ENCODE measurements at regions not wholly inside any gene's neighbourhood (a gene's known extent, or its start where the extent isn't known, plus 50 kb on each side); places are given as distances from the start of the nearest gene placed in this dataset.

DNA sequence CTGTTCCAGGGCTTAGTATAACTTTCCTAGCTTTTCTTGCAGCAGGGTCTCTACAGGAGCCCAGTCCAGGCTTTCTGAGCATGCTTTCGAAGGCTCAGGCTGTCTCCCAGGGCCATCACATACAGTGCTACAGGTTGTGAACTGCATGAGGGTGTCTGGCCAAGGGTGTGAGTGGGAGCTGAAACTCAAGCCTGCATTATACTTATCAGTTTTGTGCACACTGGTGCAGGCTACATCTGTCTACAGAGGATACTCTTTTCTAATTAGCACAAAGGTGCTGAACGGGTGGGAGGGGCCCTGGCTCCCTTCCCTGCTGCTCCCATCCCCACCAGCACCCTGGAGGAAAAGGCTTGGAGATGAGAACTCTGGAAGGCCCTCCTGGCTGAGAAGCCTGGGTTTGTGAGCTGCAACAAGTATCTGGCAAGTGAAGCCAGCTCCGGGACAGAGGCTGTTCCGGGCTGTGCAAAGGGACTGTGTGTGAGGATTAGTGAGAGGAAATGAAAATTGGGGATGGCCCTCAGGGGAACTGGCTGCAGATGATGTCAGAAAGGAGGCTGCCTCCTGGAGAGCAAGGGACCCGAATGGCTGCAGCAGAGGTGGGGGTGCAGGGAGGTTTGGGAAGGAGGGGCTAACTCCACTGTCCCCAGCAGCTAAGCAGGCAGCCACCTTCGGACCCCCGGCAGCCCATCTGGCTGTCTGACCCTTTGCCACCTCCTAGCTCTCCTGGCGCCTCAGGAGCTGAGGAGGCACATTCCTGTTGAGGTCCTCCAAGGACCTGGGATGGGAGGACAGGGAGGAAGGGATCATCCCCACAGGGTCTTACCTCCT, 68.5 kb downstream of the EFNB1 start:
- intact Hi-C loops (cut with micrococcal nuclease) = no loop called here

DNA sequence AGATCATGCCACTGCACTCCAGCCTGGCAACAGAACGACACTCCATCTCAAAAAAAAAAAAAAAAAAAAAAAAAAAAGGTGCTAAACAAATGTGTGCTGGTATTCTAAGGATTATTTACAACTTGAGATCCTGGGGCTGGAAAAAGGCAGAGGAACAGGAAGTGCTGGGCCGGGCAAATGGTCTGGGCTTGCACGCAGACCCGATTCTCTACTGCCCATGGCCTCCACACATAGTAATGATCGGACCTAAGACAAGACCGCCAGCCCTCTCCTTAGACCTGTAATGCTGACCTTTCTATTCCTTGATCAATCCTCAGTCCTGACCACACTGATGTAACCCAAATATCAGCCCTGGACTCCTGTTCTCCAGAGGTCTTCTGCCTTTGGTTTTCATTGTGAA, 67.8 kb downstream of the EFNB1 start:
- intact Hi-C loops (cut with micrococcal nuclease) = no loop called here

DNA sequence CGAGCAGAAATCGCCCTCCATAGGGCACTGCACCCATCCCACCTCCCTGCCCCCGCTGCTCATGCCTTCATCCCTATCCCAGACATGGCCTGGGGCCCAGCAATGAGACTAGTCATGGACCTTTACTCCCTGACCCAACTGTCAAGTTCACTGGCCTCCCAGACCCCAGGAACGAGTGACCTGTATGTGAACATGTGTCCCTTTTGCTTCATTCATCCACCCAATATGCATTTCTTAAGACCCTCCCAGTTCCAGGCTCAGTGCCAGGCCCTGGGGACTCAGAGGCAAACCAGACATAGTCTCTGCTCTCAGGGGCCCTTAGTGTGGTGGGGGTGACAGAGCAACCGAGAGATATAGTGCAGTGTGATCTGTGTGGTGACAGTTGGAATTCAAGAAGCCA, 67.0 kb downstream of the EFNB1 start:
- intact Hi-C loops (cut with micrococcal nuclease) = no loop called here

DNA sequence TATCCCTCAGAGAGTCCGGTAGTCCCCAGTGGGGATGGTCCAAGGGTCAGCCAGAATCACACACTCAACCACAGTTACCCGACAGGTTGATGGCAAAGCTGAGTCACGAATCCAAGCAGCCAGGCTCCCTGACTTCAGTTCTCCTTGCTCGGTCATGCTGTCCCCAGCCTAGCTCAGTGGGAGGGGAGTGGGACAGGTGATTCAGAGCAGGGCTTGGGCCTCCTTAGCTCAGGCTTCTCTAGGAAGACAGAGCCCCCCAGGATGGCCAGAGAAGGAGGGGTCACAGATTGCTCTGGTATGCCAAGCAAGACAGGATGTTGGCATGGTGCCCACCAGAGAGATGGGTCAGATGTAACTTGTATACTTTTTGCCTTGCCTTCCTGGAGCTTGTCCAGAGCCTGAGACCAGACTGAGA, 66.5 kb downstream of the EFNB1 start:
- intact Hi-C loops (cut with micrococcal nuclease) = no loop called here

DNA sequence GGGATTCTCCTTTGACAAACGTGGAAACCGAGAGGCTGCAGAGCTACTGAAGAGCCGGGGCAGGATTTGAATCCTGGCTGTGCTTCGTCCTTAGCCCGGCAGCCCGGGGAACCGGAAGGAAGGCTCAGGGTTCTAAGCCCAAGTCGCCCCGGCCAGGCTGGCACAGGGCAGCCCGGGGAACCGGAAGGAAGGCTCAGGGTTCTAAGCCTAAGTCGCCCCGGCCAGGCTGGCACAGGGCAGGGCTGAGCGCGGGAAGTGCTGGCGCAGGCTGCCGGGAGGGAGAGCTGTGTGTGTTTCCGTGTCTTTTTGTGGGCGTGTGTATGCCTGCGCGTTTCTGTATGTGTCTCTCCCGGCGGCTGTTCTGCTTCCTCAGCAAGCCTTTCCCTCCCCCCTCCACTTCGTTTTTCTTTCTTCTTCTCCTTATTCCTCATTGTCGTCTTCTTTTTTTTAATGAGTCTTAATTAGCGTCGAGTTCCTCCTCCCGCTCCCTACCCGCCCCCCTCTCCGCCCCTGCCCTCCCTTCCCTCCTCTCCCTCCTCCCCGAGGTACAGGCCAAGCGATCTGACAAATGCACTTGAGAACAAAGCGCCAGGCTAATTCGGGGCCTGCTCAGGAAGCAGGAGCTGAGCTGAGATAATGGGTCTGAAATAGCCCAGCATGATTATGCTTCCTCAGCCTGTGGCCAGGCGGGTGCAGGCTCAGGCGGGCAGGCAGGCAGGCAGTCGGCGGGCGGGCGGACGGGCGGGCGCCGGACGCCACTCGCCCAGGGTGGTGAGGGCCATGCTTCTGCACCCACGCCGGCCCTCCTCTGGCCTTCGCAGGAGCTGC, 65.9 kb downstream of the EFNB1 start:
- intact Hi-C loops (cut with micrococcal nuclease) = no loop called here

DNA sequence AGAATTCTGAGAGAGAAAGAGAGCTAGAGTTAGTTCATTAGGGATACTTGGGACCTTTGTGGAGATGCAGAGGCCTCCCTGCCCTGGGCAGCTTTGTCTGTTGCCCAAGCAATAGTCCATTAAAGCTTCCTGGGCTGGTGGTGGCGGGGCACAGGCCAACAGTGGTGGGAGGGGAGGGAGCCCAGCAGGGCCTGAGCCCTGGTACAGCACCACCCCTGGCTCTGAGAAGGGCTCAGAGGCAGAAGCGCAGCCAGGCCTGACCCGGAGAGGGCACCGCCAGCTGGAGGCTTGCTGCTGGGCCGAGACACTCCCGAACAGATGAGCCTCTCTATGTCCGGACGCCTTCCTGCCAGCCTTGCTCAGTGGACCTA, 65.3 kb downstream of the EFNB1 start:
- intact Hi-C loops (cut with micrococcal nuclease) = no loop called here

DNA sequence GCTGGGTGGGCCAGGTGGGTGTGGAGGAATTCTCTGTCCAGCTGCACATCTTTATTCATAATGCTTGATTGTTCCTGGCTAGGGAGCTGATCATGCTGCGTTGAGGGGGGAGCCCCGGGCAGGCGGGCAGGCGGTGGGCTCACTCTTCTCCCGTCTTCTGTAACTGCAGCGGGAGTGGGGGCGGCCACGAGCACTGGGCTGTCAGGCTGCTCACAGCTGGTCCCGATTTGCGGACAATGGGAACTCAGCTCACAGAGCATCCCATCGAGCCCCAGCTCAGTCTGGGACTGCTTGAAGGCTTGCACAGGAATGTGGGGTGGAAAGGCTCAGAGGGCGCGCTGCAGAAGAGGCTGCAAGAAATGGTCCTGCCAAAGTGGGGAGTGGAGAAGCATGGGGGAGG, 63.8 kb downstream of the EFNB1 start:
- intact Hi-C loops (cut with micrococcal nuclease) = no loop called here

DNA sequence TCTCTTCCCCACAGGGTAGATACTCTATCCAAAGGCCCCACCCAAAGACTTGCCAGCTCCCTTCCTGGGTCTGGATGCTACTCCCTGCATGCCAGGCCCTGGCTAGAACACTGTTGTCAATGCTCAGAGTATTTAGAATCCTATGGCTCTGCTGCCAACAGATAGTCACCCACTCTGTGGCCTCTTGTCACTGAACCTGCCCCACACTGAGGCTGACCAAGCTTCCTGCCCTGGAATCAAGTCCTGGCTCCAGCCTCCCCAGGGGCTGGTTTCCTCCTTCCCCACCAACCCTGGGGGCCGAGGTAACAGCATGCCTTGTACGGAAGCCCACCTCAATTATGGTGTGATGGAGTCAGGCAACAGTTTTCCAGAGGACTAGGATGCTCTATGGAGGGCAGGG, 63.3 kb downstream of the EFNB1 start:
- intact Hi-C loops (cut with micrococcal nuclease) = no loop called here
